H1 (cell line): ENCODE measurements at regions not wholly inside any gene's neighbourhood (a gene's known extent, or its start where the extent isn't known, plus 50 kb on each side); places are given as distances from the start of the nearest gene placed in this dataset.

ENCODE experiments used
- ASH2L ChIP-seq: fragments of 200-600, 300-600 bp; sonication (generic); IDR thresholded peaks from one replicate; pipeline ENCODE4 v1.7.1; 2017; ENCODE audit warnings: low read length
- KDM5A ChIP-seq: fragments of 200-600 bp; IDR thresholded peaks from 2 replicates; pipeline ENCODE4 v1.7.1; 2012; ENCODE audit warnings: mild to moderate bottlenecking, low read length, inconsistent platforms, mixed read lengths
- TAF1 ChIP-seq: IDR thresholded peaks from 2 replicates; pipeline ENCODE4 v1.6.1; 2011; ENCODE audit warnings: mild to moderate bottlenecking, low read depth, low read length
- TBP ChIP-seq: IDR thresholded peaks from 2 replicates; pipeline ENCODE4 v1.6.1; 2011; ENCODE audit warnings: low read depth, low read length, improper control_type of control experiment
- ZNF274 ChIP-seq: IDR thresholded peaks from 2 replicates; pipeline ENCODE4 v1.7.0; 2012; ENCODE audit warnings: low read length, borderline replicate concordance; ENCODE audit errors: extremely low read depth

- TF ChIP-seq TAF1 (no peak), ASH2L (no peak), KDM5A (no peak), TBP (no peak), ZNF274 (no peak)
Observed at GRCh38 chr15:69555080-69555479, 102.5 kb downstream of the RPLP1 start (continued).
